Peyer's patch (tissue), 4 donors: ENCODE measurements at regions not wholly inside any gene's neighbourhood (a gene's known extent, or its start where the extent isn't known, plus 50 kb on each side); places are given as distances from the start of the nearest gene placed in this dataset.

Source experiments
- CTCF ChIP-seq, 6 experiments: fragments of 450-650 bp in 4 of 6; fragments of 200-600 bp in 2 of 6; sonication (generic) in 1 of 6; IDR thresholded peaks; one replicate each; pipeline ENCODE4 v1.5.1; 2017 to 2019; ENCODE audit warnings: antibody characterized with exemption in 6 of 6, mild to moderate bottlenecking in 3 of 6, moderate library complexity in 1 of 6
- POLR2A ChIP-seq, 2 donors: fragments of 450-650 bp; IDR thresholded peaks; one replicate each; pipeline ENCODE4 v1.5.1; 2017; ENCODE audit warnings: antibody characterized with exemption in 2 of 2, mild to moderate bottlenecking in 2 of 2, moderate library complexity in 2 of 2

- TF ChIP-seq CTCF (IDR thresholded peaks at IDR 0.05) (no peak), POLR2A (IDR thresholded peaks at IDR 0.05) (no peak)
These were observed 927.2 kb downstream of the STPG2 start for GRCh38 chr4:97216046-97216445.
